ENCODE measurements at regions not wholly inside any gene's neighbourhood (a gene's known extent, or its start where the extent isn't known, plus 50 kb on each side); places are given as distances from the start of the nearest gene placed in this dataset.
A peak's percentile ranks its signal among the peaks of the same experiment; 100 is the strongest.
"Not testable (repeated sequence)": the region's sequence is repeated elsewhere in the genome, so short reads cannot be mapped to it uniquely, and the experiment has no call there.

DNA sequence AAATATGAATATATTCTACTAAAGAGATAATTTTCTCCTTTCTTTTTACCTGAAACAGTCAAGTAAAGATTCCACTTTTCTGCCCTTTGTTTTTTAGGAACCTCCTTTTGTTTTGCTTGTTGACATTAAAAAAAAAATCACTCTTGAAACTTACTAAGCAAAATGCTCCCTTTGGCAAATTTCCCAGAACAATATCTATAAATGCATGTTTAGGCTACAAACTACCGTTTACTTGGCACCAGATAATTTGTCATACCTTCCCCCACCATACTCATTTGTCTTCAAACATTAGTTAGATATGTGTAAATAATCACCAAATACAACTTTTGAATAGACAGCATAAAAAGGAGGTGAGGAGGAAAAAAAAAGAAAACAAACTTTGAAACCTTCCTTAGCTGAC lies 604.7 kb downstream of the RFPL4B start:
- no peak overlapping the region for H3K4me3 ChIP-seq (ENCODE audit: low read depth, low read length)
- TF ChIP-seq, protein P1, sequence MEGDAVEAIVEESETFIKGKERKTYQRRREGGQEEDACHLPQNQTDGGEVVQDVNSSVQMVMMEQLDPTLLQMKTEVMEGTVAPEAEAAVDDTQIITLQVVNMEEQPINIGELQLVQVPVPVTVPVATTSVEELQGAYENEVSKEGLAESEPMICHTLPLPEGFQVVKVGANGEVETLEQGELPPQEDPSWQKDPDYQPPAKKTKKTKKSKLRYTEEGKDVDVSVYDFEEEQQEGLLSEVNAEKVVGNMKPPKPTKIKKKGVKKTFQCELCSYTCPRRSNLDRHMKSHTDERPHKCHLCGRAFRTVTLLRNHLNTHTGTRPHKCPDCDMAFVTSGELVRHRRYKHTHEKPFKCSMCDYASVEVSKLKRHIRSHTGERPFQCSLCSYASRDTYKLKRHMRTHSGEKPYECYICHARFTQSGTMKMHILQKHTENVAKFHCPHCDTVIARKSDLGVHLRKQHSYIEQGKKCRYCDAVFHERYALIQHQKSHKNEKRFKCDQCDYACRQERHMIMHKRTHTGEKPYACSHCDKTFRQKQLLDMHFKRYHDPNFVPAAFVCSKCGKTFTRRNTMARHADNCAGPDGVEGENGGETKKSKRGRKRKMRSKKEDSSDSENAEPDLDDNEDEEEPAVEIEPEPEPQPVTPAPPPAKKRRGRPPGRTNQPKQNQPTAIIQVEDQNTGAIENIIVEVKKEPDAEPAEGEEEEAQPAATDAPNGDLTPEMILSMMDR (IDR thresholded peaks at IDR 0.05; ENCODE audit: insufficient read depth, low read length, missing control alignments): no peak
- POLR2A ChIA-PET: no interaction called here
- DNase-seq (ENCODE audit: low read depth, low spot score): no peak
- CTCF ChIA-PET: interaction anchor here (1.7 kb wide), 1 partner anchor 16 kb away, joined by 4 read pairs; no protein-coding TSS in a partner anchor

DNA sequence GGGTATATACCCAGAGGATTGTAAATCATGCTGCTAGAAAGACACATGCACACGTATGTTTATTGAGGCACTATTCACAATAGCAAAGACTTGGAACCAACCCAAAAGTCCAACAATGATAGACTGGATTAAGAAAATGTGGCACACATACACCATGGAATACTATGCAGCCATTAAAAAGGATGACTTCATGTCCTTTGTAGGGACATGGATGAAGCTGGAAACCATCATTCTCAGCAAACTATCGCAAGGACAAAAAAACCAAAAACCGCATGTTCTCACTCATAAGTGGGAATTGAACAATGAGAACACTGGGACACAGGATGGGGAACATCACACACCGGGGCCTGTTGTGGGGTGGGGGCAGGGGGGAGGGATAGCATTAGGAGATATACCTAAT lies 608.6 kb downstream of the RFPL4B start:
- H3K4me3 ChIP-seq (ENCODE audit: low read depth, low read length); POLR2A ChIA-PET; DNase-seq (ENCODE audit: low read depth, low spot score); CTCF ChIA-PET: not testable (repeated sequence)

DNA sequence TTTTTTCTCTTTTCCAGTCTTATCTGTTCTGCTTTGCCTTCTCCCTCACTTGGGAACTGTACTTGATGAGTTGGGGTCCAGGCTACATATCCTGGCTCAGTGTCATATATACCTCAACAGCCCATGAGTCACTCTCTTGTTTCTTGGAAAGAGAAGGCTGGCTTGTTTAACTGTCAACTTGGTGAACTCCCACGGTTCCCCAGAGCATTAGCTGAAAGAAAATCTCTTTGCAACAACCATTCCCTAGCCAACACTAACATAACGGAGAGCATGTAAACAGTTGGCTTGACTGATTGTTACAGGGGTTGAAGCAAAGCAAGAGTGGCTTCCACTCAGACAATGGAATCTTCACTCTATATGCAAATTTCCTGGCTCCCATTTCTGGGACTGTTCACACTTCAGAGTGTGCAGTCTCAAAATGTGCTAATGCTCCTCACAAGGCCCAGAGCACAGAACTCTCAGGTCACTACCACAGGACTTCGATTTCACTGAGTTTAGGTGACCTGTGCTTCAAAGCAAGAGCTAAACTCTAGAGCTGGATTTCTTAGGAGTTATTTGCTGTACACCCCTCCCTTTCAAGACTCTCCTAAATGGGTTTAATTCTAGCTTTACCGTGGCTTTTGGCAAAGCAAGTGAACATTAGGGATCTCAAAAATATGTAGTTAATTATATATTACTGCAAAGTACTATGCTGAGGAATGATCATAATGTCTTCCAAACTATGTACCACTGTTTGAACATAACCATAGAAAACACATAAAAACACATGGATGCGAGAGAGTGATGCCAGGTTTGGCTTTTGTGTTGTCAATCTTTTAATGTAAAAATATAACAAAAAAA lies 609.8 kb downstream of the RFPL4B start:
- TF ChIP-seq, protein P1 (IDR thresholded peaks at IDR 0.05; ENCODE audit: insufficient read depth, low read length, missing control alignments): no peak
- DNase-seq (ENCODE audit: low read depth, low spot score): peak; percentile 63
- CTCF ChIA-PET: interaction anchor here (1.0 kb wide), 1 partner anchor 15 kb away, joined by 4 read pairs; no protein-coding TSS in a partner anchor
- H3K4me3 ChIP-seq (ENCODE audit: low read depth, low read length): no peak overlapping the region
- POLR2A ChIA-PET: no interaction called here

DNA sequence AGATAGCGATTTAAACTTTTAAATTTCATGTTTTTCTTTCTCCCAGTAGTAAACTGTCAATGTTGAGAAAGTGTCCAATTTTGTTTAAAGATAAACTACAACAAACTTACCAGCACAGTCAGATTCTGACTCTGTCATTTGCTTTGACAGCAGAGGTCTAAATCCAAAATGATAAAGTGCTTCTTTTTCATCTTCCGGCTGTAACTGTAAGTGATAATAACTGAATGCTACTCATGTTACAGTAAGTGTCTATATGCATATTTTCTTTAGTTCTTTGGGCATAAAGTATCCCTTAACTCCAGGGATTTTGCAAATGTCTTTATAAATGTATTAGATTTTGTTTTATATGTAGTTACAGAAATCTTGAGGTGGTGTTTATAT lies 610.4 kb downstream of the RFPL4B start:
- DNase-seq (ENCODE audit: low read depth, low spot score): no peak
- CTCF ChIA-PET: no interaction called here
- TF ChIP-seq, protein P1 (IDR thresholded peaks at IDR 0.05; ENCODE audit: insufficient read depth, low read length, missing control alignments): no peak
- POLR2A ChIA-PET: no interaction called here
- no peak overlapping the region for H3K4me3 ChIP-seq (ENCODE audit: low read depth, low read length)

DNA sequence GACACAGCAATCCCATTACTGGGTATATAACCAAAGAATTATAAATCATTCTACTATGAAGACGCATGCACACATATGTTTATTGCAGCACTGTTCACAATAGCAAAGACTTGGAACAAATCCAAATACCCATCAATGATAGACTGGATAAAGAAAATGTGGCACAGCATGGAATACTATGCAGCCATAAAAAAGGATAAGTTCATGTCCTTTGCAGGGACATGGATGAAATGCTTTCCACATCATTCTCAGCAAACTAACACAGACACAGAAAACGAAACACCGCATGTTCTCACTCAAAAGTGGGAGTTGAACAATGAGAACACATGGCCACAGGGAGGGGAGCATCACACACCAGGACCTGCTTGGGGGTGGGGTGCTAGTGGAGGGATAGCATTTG lies 613.0 kb downstream of the RFPL4B start:
- CTCF ChIA-PET; H3K4me3 ChIP-seq (ENCODE audit: low read depth, low read length); DNase-seq (ENCODE audit: low read depth, low spot score); POLR2A ChIA-PET: not testable (repeated sequence)

DNA sequence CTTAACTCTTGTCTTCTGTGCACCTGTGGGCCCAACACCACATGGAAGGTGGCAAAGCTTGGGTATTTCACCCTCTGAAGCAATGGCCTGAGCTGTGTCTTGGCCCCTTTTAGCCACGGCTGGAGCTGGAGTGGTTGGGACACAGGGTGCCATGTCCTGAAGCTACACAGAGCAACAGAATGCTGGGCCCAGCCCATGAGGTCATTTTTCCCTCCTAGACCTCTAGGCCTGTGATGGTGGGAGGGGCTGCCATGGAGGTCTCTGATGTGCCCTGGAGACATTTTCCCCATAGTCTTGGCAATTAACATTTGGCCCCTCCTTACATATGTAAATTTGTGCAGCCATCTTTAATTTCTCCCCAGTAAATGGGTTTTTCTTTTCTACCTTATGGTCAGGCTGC lies 620.8 kb downstream of the RFPL4B start:
- ChIA-PET CTCF (no interaction called here), POLR2A (no interaction called here)
- DNase-seq (ENCODE audit: low read depth, low spot score): no peak
- no peak overlapping the region for H3K4me3 ChIP-seq (ENCODE audit: low read depth, low read length)
- TF ChIP-seq, protein P1 (IDR thresholded peaks at IDR 0.05; ENCODE audit: insufficient read depth, low read length, missing control alignments): no peak

DNA sequence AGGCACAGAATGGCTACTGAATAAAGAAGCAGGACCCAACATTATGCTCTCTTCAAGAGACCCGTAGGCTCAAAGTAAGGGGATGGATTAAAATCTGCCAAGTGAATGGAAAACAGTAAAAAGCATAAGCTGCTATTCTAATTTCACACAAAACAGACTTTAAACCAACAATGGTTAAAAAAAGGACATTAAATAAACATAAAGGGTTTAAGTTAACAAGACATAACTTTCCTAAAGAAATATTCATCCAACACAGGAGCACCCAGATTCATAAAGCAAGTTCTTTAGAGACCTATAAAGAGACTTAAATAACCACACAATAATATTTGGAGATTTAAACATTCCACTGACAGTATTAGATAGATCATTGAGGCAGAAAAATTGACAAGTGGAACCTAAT lies 624.5 kb downstream of the RFPL4B start:
- TF ChIP-seq, protein P1 (IDR thresholded peaks at IDR 0.05; ENCODE audit: insufficient read depth, low read length, missing control alignments): no peak
- H3K4me3 ChIP-seq (ENCODE audit: low read depth, low read length): no peak overlapping the region
- CTCF ChIA-PET: no interaction called here
- no peak for DNase-seq (ENCODE audit: low read depth, low spot score)
- POLR2A ChIA-PET: no interaction called here

DNA sequence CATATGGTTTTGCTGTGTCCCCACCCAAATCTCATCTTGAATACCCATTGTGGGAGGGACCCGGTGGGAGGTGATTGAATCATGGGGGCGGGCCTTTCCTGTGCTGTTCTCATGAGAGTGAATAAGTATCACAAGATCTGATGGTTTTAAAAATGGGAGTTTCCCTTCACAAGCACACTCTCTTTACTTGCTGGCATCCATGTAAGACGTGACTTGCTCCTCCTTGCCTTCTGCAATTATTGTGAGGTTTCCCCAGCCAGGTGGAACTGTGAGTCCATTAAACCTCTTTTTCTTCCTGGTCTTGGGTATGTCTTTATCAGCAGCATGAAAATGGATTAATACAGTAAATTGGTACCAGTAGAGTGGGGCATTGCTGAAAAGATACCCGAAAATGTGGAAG lies 627.8 kb downstream of the RFPL4B start:
- POLR2A ChIA-PET, CTCF ChIA-PET: not testable (repeated sequence)

DNA sequence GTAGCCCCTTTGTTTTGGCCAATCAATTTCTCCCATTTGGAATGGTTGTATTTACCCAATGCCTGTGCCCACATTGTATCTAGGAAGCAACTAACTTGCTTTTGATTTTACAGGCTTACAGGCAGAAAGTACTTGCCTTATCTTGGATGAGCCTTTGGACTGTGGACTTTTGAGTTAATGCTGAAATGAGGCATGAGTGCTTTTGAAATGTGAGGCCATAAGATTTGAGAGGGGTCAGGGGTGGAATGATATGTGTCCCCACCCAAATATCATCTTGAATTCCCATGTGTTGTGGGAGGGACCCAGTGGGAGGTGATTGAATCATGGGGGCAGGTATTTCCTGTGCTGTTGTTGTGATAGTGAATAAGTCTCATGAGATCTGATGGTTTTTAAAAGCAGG lies 629.4 kb downstream of the RFPL4B start:
- POLR2A ChIA-PET; CTCF ChIA-PET; DNase-seq (ENCODE audit: low read depth, low spot score); H3K4me3 ChIP-seq (ENCODE audit: low read depth, low read length): not testable (repeated sequence)

More for the DNA sequence above, 627.8 kb downstream of the RFPL4B start:
- H3K4me3 ChIP-seq (ENCODE audit: low read depth, low read length); DNase-seq (ENCODE audit: low read depth, low spot score): not testable (repeated sequence)
